ENCODE measurements at regions not wholly inside any gene's neighbourhood (a gene's known extent, or its start where the extent isn't known, plus 50 kb on each side); places are given as distances from the start of the nearest gene placed in this dataset.

DNA sequence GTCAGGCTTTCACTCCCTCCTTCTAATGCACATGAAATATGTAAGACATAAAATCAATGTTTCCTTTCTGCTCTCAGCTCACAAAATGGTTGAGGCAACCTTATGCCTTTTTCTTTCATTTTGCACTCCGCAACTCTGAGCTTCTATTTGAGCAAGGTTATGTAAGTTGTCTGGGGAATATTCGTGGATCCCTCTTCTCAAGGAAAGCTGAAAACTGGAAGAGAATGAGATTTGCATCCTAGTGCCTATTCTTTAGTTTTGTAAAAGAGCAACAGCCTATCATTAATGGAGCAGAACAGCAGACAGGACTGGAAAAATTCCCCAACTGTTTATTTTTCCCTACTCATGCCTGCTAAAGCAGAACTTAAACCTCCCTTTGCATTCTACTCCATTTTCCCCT lies 141.7 kb downstream of the FAM76B start:
- TF ChIP-seq, protein P1, sequence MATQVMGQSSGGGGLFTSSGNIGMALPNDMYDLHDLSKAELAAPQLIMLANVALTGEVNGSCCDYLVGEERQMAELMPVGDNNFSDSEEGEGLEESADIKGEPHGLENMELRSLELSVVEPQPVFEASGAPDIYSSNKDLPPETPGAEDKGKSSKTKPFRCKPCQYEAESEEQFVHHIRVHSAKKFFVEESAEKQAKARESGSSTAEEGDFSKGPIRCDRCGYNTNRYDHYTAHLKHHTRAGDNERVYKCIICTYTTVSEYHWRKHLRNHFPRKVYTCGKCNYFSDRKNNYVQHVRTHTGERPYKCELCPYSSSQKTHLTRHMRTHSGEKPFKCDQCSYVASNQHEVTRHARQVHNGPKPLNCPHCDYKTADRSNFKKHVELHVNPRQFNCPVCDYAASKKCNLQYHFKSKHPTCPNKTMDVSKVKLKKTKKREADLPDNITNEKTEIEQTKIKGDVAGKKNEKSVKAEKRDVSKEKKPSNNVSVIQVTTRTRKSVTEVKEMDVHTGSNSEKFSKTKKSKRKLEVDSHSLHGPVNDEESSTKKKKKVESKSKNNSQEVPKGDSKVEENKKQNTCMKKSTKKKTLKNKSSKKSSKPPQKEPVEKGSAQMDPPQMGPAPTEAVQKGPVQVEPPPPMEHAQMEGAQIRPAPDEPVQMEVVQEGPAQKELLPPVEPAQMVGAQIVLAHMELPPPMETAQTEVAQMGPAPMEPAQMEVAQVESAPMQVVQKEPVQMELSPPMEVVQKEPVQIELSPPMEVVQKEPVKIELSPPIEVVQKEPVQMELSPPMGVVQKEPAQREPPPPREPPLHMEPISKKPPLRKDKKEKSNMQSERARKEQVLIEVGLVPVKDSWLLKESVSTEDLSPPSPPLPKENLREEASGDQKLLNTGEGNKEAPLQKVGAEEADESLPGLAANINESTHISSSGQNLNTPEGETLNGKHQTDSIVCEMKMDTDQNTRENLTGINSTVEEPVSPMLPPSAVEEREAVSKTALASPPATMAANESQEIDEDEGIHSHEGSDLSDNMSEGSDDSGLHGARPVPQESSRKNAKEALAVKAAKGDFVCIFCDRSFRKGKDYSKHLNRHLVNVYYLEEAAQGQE (IDR thresholded peaks at IDR 0.05; ENCODE audit: insufficient read depth in 1 of 2, low read depth in 2 of 2, low read length in 2 of 2): no peak
- no peak for TF ChIP-seq SIN3A (IDR thresholded peaks at IDR 0.05; ENCODE audit: borderline replicate concordance, insufficient read depth, low read length)
- no peak for TF ChIP-seq FOXP2 (optimal IDR thresholded peaks at IDR 0.05; ENCODE audit: borderline replicate concordance, extremely low read depth, extremely low read length, insufficient read depth)
- no peak for TF ChIP-seq POLR2AphosphoS5 (IDR thresholded peaks at IDR 0.05; ENCODE audit: low read depth, low read length)
- TF ChIP-seq TAF1 (IDR thresholded peaks at IDR 0.05; ENCODE audit: borderline replicate concordance, insufficient read depth, low read length): no peak

DNA sequence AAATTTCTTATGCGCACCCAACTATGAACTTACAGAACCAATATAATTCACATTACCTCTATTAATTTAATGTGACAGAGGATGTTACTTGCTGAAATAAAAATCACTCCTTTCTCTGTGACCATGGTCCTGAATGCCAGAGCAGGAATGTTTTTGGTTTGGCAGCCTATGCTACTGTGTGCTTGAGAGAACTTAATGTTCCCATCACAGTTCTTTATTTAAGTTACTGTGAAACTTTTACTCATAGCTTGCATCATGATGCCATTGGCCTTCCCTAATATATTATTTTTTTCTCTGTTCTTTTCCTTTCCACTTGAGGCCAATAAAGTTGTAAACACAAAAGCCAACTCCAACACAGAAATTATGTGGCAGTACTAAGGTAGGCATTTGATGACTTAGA lies 142.2 kb downstream of the FAM76B start:
- no peak for TF ChIP-seq TAF1 (IDR thresholded peaks at IDR 0.05; ENCODE audit: borderline replicate concordance, insufficient read depth, low read length)
- TF ChIP-seq, protein P1 (IDR thresholded peaks at IDR 0.05; ENCODE audit: insufficient read depth in 1 of 2, low read depth in 2 of 2, low read length in 2 of 2): no peak
- TF ChIP-seq SIN3A (IDR thresholded peaks at IDR 0.05; ENCODE audit: borderline replicate concordance, insufficient read depth, low read length): no peak
- TF ChIP-seq POLR2AphosphoS5 (IDR thresholded peaks at IDR 0.05; ENCODE audit: low read depth, low read length): no peak
- no peak for TF ChIP-seq FOXP2 (optimal IDR thresholded peaks at IDR 0.05; ENCODE audit: borderline replicate concordance, extremely low read depth, extremely low read length, insufficient read depth)

DNA sequence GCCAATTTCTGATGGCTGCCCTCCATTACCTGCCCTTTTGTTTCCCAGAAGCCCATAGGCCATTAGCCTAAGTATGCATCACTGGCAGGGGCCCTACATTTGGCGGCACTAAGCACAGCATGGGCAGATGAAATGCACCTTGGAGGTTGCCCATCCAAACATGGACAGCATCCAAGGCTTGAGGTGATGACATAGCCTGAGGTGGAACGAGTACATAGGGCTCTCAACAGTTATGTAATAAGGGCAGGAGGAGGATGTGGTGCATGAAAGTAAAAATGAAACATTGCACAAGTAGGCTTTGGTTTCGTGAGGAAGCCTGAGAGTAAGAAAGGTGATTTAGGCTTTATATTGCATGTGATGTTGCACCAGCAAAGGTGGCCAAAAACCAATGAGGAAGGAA lies 148.1 kb downstream of the FAM76B start:
- TF ChIP-seq SIN3A (IDR thresholded peaks at IDR 0.05; ENCODE audit: borderline replicate concordance, insufficient read depth, low read length): no peak
- TF ChIP-seq TAF1 (IDR thresholded peaks at IDR 0.05; ENCODE audit: borderline replicate concordance, insufficient read depth, low read length): no peak
- no peak for TF ChIP-seq FOXP2 (optimal IDR thresholded peaks at IDR 0.05; ENCODE audit: borderline replicate concordance, extremely low read depth, extremely low read length, insufficient read depth)
- TF ChIP-seq, protein P1 (IDR thresholded peaks at IDR 0.05; ENCODE audit: insufficient read depth in 1 of 2, low read depth in 2 of 2, low read length in 2 of 2): no peak
- TF ChIP-seq POLR2AphosphoS5 (IDR thresholded peaks at IDR 0.05; ENCODE audit: low read depth, low read length): no peak

DNA sequence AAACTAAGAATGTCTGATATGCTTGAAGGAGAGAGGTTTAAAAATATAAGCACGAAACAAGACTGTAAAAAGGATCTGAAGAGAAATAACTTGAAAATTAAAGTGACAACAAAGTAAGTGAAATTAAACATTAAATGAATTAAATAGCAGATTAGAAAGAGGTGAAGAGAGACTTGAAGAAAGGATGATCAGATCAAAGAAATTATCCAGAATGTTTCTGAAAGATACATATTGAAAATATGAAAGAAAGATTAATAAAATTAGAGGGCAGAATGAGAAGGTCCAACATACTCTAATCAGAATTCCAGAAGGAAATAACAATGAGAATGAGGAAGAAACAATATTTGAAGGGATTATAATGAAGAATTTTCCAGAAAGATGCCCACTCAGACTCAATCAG lies 151.1 kb downstream of the FAM76B start:
- TF ChIP-seq FOXP2 (optimal IDR thresholded peaks at IDR 0.05; ENCODE audit: borderline replicate concordance, extremely low read depth, extremely low read length, insufficient read depth): no peak

DNA sequence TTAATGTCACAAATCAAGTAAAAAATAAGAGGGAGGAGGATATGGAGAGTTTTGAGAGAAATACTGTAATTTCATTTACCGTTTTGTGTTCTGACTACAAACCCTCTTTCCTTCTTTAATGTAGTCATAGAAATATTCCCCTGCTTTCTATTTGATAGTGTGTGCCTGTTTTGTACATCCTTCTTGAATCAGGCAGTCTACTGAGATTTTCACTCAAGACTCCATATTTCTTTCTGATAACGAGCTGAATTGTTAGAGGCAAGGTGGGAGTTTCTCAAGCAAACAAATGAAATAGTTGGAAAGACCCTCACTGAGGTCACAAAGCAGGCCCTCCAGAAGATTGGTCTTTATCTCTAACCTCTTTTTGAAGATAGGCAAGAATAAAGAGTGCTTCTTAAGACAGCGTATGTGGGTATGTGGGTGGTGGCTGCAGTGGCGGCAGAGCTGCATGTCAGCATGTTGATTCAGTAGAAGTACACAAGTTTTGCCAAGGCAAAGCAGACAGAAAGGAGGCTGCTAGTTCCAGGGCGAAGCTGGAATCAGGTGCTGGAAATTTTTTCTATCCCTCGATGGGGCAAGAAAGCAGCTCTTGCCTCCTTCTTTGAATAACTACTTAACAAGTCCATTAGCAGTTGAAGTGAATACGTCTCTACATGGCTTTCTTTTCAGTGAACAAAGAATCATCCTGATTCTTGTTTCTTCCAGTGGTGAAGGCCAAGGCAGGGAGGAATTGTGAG lies 164.2 kb downstream of the FAM76B start:
- TF ChIP-seq TAF1 (IDR thresholded peaks at IDR 0.05; ENCODE audit: borderline replicate concordance, insufficient read depth, low read length) (no peak), FOXP2 (optimal IDR thresholded peaks at IDR 0.05; ENCODE audit: borderline replicate concordance, extremely low read depth, extremely low read length, insufficient read depth) (no peak), POLR2AphosphoS5 (IDR thresholded peaks at IDR 0.05; ENCODE audit: low read depth, low read length) (no peak), SIN3A (IDR thresholded peaks at IDR 0.05; ENCODE audit: borderline replicate concordance, insufficient read depth, low read length) (no peak)
- TF ChIP-seq, protein P1 (IDR thresholded peaks at IDR 0.05; ENCODE audit: insufficient read depth in 1 of 2, low read depth in 2 of 2, low read length in 2 of 2): no peak
